ENCODE measurements at regions not wholly inside any gene's neighbourhood (a gene's known extent, or its start where the extent isn't known, plus 50 kb on each side); places are given as distances from the start of the nearest gene placed in this dataset.

- TF ChIP-seq ZNF274 (IDR thresholded peaks at IDR 0.05; ENCODE audit: low read depth, low read length) (no peak), YY1 (IDR thresholded peaks at IDR 0.05; ENCODE audit: insufficient read depth, insufficient read length) (no peak), SUZ12 (IDR thresholded peaks at IDR 0.05; ENCODE audit: extremely low read depth, insufficient read depth, insufficient read length) (no peak)
Measured at GRCh38 chr11:45028911-45029682, 78.4 kb upstream of the TP53I11 start.
